ENCODE measurements at regions not wholly inside any gene's neighbourhood (a gene's known extent, or its start where the extent isn't known, plus 50 kb on each side); places are given as distances from the start of the nearest gene placed in this dataset.

- Histone ChIP-seq H3K27me3 (ENCODE audit: insufficient read depth in 3 of 3, low read length in 2 of 3) (peaks cover 0 to 13% (median 4%) of the 10 kb centered on the region in 3 donors), H3K4me1 (no peaks in the 10 kb centered on the region), H3K9me3 (peaks cover 9% of the 10 kb centered on the region), H3K4me3 (no peak overlapping the region), H3K36me3 (ENCODE audit: insufficient read depth in 1 of 2, low read depth in 1 of 2) (no peaks in the 10 kb centered on the region), H3K27ac (no peak overlapping the region)
- no peak for DNase-seq
- 43 to 72% (median 65%) methylated on average over 6 of the region's 6 CpGs for WGBS, 3 donors
- intact Hi-C loops (cut with DNase I) = no loop called here
- ATAC-seq = no peak
- TF ChIP-seq CTCF (IDR thresholded peaks at IDR 0.05) = no peak
Observed at GRCh38 chr22:49617264-49617663, 210.4 kb downstream of the BRD1 start.

GRCh38 chr22:49616356-49617231, 211.1 kb downstream of the BRD1 start:
- no peak for TF ChIP-seq CTCF (IDR thresholded peaks at IDR 0.05)
- Histone ChIP-seq H3K36me3 (ENCODE audit: insufficient read depth in 1 of 2, low read depth in 1 of 2) (no peaks in the 10 kb centered on the region), H3K9me3 (peaks cover 9% of the 10 kb centered on the region), H3K4me1 (no peaks in the 10 kb centered on the region), H3K27ac (no peak overlapping the region), H3K4me3 (no peak overlapping the region), H3K27me3 (ENCODE audit: insufficient read depth in 3 of 3, low read length in 2 of 3) (peaks cover 0 to 13% (median 2%) of the 10 kb centered on the region in 3 donors)
- DNase-seq (peak in 1 of 2 donors; percentile 43), ATAC-seq (no peak)
- intact Hi-C loops (cut with DNase I) = no loop called here
- WGBS, 3 donors = 88 to 91% (median 88%) methylated on average over 35 to 37 of the region's 37 CpGs

- no peak overlapping the region for H3K27ac ChIP-seq
- H3K4me3 ChIP-seq = no peak overlapping the region
- peaks cover 0 to 13% (median 2%) of the 10 kb centered on the region in 3 donors for H3K27me3 ChIP-seq (ENCODE audit: insufficient read depth in 3 of 3, low read length in 2 of 3)
- no peak for TF ChIP-seq CTCF (IDR thresholded peaks at IDR 0.05)
- WGBS, 3 donors = 92 to 96% (median 94%) methylated on average over 76 to 77 of the region's 77 CpGs
- no peaks in the 10 kb centered on the region for H3K4me1 ChIP-seq
- intact Hi-C loops (cut with DNase I) = no loop called here
- ATAC-seq = no peak
- peaks cover 9% of the 10 kb centered on the region for H3K9me3 ChIP-seq
- no peaks in the 10 kb centered on the region for H3K36me3 ChIP-seq (ENCODE audit: insufficient read depth in 1 of 2, low read depth in 1 of 2)
- DNase-seq = peak in 1 of 2 donors; percentile 38
Observed at GRCh38 chr22:49614966-49615965, 212.4 kb downstream of the BRD1 start.

GRCh38 chr22:49613511-49614270, 214.0 kb downstream of the BRD1 start:
- Histone ChIP-seq H3K36me3 (ENCODE audit: insufficient read depth in 1 of 2, low read depth in 1 of 2) (no peaks in the 10 kb centered on the region), H3K27ac (no peak overlapping the region), H3K4me1 (no peaks in the 10 kb centered on the region), H3K27me3 (ENCODE audit: insufficient read depth in 3 of 3, low read length in 2 of 3) (peaks cover 0 to 8% (median 0%) of the 10 kb centered on the region in 3 donors), H3K4me3 (no peak overlapping the region), H3K9me3 (peaks cover 9% of the 10 kb centered on the region)
- no peak for DNase-seq
- TF ChIP-seq CTCF (IDR thresholded peaks at IDR 0.05) = no peak
- no peak for ATAC-seq
- intact Hi-C loops (cut with DNase I) = no loop called here
- WGBS, 3 donors = 37 to 43% (median 38%) methylated on average over 18 of the region's 18 CpGs

All from psoas muscle (tissue), 7 donors.